Esophagus squamous epithelium (tissue), 4 donors: ENCODE measurements at regions not wholly inside any gene's neighbourhood (a gene's known extent, or its start where the extent isn't known, plus 50 kb on each side); places are given as distances from the start of the nearest gene placed in this dataset.
"Not testable (repeated sequence)": the region's sequence is repeated elsewhere in the genome, so short reads cannot be mapped to it uniquely, and the experiment has no call there.

Experiments
- POLR2A ChIP-seq, 4 donors: fragments of 450-650 bp; IDR thresholded peaks; one replicate each; pipeline ENCODE4 v1.6.1; 2017; ENCODE audit warnings: antibody characterized with exemption in 4 of 4, mild to moderate bottlenecking in 4 of 4, moderate library complexity in 3 of 4
- TF ChIP-seq, protein P1 (sequence below), 6 experiments: fragments of 450-650 bp in 4 of 6; fragments of 200-600 bp in 2 of 6; sonication (generic) in 2 of 6; IDR thresholded peaks; one replicate each; pipeline ENCODE4 v1.5.1; 2016 to 2019; ENCODE audit warnings: antibody characterized with exemption in 6 of 6, mild to moderate bottlenecking in 4 of 6, moderate library complexity in 4 of 6

DNA sequence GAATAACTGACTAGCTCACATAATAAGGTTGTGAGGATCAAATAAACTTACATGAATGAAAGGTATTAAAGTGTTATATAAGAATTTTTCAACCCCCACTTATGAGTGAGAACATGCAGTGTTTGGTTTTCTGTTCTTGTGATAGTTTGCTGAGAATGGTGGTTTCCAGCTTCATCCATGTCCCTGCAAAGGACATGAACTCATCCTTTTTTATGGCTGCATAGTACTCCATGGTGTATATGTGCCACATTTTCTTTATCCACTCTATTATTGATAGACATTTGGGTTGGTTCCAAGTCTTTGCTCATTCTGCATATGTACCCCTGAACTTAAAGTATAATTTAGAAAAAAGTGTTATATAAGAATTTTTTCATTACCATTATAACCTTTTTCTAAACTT lies 93.9 kb downstream of the MED10 start:
- TF ChIP-seq, protein P1, sequence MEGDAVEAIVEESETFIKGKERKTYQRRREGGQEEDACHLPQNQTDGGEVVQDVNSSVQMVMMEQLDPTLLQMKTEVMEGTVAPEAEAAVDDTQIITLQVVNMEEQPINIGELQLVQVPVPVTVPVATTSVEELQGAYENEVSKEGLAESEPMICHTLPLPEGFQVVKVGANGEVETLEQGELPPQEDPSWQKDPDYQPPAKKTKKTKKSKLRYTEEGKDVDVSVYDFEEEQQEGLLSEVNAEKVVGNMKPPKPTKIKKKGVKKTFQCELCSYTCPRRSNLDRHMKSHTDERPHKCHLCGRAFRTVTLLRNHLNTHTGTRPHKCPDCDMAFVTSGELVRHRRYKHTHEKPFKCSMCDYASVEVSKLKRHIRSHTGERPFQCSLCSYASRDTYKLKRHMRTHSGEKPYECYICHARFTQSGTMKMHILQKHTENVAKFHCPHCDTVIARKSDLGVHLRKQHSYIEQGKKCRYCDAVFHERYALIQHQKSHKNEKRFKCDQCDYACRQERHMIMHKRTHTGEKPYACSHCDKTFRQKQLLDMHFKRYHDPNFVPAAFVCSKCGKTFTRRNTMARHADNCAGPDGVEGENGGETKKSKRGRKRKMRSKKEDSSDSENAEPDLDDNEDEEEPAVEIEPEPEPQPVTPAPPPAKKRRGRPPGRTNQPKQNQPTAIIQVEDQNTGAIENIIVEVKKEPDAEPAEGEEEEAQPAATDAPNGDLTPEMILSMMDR (IDR thresholded peaks at IDR 0.05): not testable (repeated sequence)
- TF ChIP-seq POLR2A (IDR thresholded peaks at IDR 0.05): not testable (repeated sequence)
